ENCODE measurements at regions not wholly inside any gene's neighbourhood (a gene's known extent, or its start where the extent isn't known, plus 50 kb on each side); places are given as distances from the start of the nearest gene placed in this dataset.

DNA sequence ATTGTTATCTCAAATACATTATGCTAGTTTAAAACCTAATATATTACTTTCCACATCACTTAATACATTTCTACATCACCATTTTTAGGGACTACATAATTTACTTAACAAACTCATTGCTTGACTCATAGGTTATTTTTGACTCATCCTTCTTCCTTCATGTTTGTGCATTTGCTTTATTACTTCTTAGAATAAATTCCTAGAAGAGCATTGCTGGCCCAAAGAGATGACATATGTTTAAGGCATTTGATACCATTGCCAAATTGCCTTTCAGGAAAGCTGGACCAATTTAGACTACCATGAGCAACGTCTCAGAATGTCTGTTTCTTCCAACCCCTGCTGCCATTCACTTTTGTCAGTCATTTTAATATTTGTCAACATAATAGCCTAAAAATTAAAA, 905.8 kb downstream of the IGSF11 start:
- WGBS (ENCODE audit: insufficient coverage, low coverage, missing lambda C conversion rate): 0% methylated on average over 1 of the region's 1 CpG
- Histone ChIP-seq H3K9ac (ENCODE audit: insufficient read depth in 1 of 2, low read depth in 2 of 2, low read length in 2 of 2) (no peak overlapping the region), H3K9me1 (ENCODE audit: control insufficient read depth, insufficient read depth, low read length) (no peaks in the 10 kb centered on the region), H3K4me2 (ENCODE audit: insufficient read depth, low read length) (no peak overlapping the region), H2AFZ (ENCODE audit: low read depth, low read length) (no peak overlapping the region), H3K27me3 (ENCODE audit: control insufficient read depth in 2 of 2, insufficient read depth in 2 of 2, low read length in 2 of 2) (no peaks in the 10 kb centered on the region), H3K36me3 (ENCODE audit: control insufficient read depth, insufficient read depth, low read length) (no peaks in the 10 kb centered on the region), H3K4me1 (replicated peaks in 1 of 2; ENCODE audit: control insufficient read depth in 2 of 2, insufficient read depth in 2 of 2, low read length in 2 of 2) (no peaks in the 10 kb centered on the region), H3K4me3 (no peak overlapping the region), H4K20me1 (replicated peaks; ENCODE audit: control insufficient read depth, insufficient read depth, low read length) (no peaks in the 10 kb centered on the region), H3K79me2 (ENCODE audit: control insufficient read depth, insufficient read depth, low read length) (no peaks in the 10 kb centered on the region), H3K9me3 (replicated peaks; ENCODE audit: control insufficient read depth, insufficient read depth, low read depth, low read length) (no peaks in the 10 kb centered on the region), H3K27ac (ENCODE audit: extremely low read depth, low read depth, low read length) (no peak overlapping the region)
- no peak for DNase-seq (ENCODE audit: extremely low read depth in 1 of 4, low spot score in 3 of 4)
- BruUV-seq (replicated peaks): no TSS peak
- in situ Hi-C loops (cut with MboI): no loop called here
- TF ChIP-seq GABPB1 (CRISPR knock-in tag; IDR thresholded peaks at IDR 0.05) (no peak), CHD1 (IDR thresholded peaks at IDR 0.05; ENCODE audit: low read length) (no peak), BCOR (IDR thresholded peaks at IDR 0.05) (no peak), ZNF347 (CRISPR knock-in tag; IDR thresholded peaks at IDR 0.05; ENCODE audit: low read depth) (no peak), RBM17 (IDR thresholded peaks at IDR 0.05; ENCODE audit: borderline replicate concordance, low read depth, low read length) (no peak), MAFF (IDR thresholded peaks at IDR 0.05; ENCODE audit: low read length) (no peak), HLTF (IDR thresholded peaks at IDR 0.05) (no peak)
- POLR2A ChIA-PET: no interaction called here
- intact Hi-C loops (cut with micrococcal nuclease): no loop called here
- CTCF ChIA-PET (ENCODE audit: low intra/inter-chr PET ratio): no interaction called here
- FAIRE-seq: no peak
- ATAC-seq: no peak

DNA sequence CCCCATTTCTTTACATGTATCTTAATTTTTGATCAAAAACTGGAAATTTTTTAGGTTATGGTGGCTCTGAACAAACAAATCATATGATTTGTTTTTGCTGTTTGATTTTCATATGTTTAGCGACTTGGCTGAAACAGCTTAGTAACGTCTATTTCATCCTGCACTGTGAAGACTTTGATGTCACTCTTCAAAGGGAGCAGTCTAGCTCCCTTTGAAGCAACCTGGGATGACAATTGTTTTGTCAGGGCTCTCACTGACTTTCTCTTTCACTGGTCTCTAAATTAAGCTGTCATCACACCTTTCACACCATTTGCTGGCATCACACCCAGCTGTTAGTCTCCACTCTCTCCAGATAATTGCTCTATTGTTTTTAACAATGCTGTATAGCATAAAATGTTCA, 896.9 kb downstream of the IGSF11 start:
- in situ Hi-C loops (cut with MboI): no loop called here
- H3K9ac ChIP-seq (ENCODE audit: insufficient read depth in 1 of 2, low read depth in 2 of 2, low read length in 2 of 2): no peak overlapping the region
- DNase-seq (ENCODE audit: extremely low read depth in 1 of 4, low spot score in 3 of 4): no peak
- ChIA-PET CTCF (ENCODE audit: low intra/inter-chr PET ratio) (no interaction called here), POLR2A (no interaction called here)
- intact Hi-C loops (cut with micrococcal nuclease): no loop called here
- H3K9me1 ChIP-seq (ENCODE audit: control insufficient read depth, insufficient read depth, low read length): no peaks in the 10 kb centered on the region
- WGBS (ENCODE audit: insufficient coverage, low coverage, missing lambda C conversion rate): 0% methylated on average over 2 of the region's 2 CpGs
- no peaks in the 10 kb centered on the region for H3K9me3 ChIP-seq (replicated peaks; ENCODE audit: control insufficient read depth, insufficient read depth, low read depth, low read length)
- no TSS peak for BruUV-seq (replicated peaks)
- no peaks in the 10 kb centered on the region for H4K20me1 ChIP-seq (replicated peaks; ENCODE audit: control insufficient read depth, insufficient read depth, low read length)
- no peaks in the 10 kb centered on the region for H3K4me1 ChIP-seq (replicated peaks in 1 of 2; ENCODE audit: control insufficient read depth in 2 of 2, insufficient read depth in 2 of 2, low read length in 2 of 2)
- H3K79me2 ChIP-seq (ENCODE audit: control insufficient read depth, insufficient read depth, low read length): no peaks in the 10 kb centered on the region
- H3K4me2 ChIP-seq (ENCODE audit: insufficient read depth, low read length): no peak overlapping the region
- no peaks in the 10 kb centered on the region for H3K36me3 ChIP-seq (ENCODE audit: control insufficient read depth, insufficient read depth, low read length)
- no peak overlapping the region for H3K4me3 ChIP-seq
- H3K27me3 ChIP-seq (ENCODE audit: control insufficient read depth in 2 of 2, insufficient read depth in 2 of 2, low read length in 2 of 2): no peaks in the 10 kb centered on the region
- no peak for FAIRE-seq
- no peak overlapping the region for H3K27ac ChIP-seq (ENCODE audit: extremely low read depth, low read depth, low read length)
- no peak for ATAC-seq
- H2AFZ ChIP-seq (ENCODE audit: low read depth, low read length): no peak overlapping the region
- no peak for TF ChIP-seq ZNF217 (CRISPR knock-in tag; IDR thresholded peaks at IDR 0.05)
- no peak for TF ChIP-seq DPF2 (IDR thresholded peaks at IDR 0.05)
- no peak for TF ChIP-seq ZBED1 (IDR thresholded peaks at IDR 0.05)
- no peak for TF ChIP-seq HOXB6 (CRISPR knock-in tag; IDR thresholded peaks at IDR 0.05; ENCODE audit: borderline replicate concordance)
- TF ChIP-seq ERF (CRISPR knock-in tag; IDR thresholded peaks at IDR 0.05): no peak
- TF ChIP-seq PCBP1 (IDR thresholded peaks at IDR 0.05; ENCODE audit: low read depth, low read length, poor library complexity, severe bottlenecking): no peak
- TF ChIP-seq, protein P1, sequence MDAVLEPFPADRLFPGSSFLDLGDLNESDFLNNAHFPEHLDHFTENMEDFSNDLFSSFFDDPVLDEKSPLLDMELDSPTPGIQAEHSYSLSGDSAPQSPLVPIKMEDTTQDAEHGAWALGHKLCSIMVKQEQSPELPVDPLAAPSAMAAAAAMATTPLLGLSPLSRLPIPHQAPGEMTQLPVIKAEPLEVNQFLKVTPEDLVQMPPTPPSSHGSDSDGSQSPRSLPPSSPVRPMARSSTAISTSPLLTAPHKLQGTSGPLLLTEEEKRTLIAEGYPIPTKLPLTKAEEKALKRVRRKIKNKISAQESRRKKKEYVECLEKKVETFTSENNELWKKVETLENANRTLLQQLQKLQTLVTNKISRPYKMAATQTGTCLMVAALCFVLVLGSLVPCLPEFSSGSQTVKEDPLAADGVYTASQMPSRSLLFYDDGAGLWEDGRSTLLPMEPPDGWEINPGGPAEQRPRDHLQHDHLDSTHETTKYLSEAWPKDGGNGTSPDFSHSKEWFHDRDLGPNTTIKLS (IDR thresholded peaks at IDR 0.05; ENCODE audit: borderline replicate concordance, low read depth): no peak
- TF ChIP-seq CBX5 (IDR thresholded peaks at IDR 0.05; ENCODE audit: borderline replicate concordance, low read depth): no peak
- no peak for TF ChIP-seq ZFP30 (CRISPR knock-in tag; IDR thresholded peaks at IDR 0.05; ENCODE audit: borderline replicate concordance)
- TF ChIP-seq CXXC5 (CRISPR knock-in tag; IDR thresholded peaks at IDR 0.05): no peak
- no peak for TF ChIP-seq MCM2 (IDR thresholded peaks at IDR 0.05; ENCODE audit: low read depth)
- TF ChIP-seq FOXJ3 (CRISPR knock-in tag; IDR thresholded peaks at IDR 0.05): no peak

Measured in K562 (cell line).